Activated T-helper 1 cell treated with Interleukin-2 at 50 U/mL for 16 hours (primary cell): ENCODE measurements at regions not wholly inside any gene's neighbourhood (a gene's known extent, or its start where the extent isn't known, plus 50 kb on each side); places are given as distances from the start of the nearest gene placed in this dataset.

ENCODE experiments used
- DNase-seq: peaks from one replicate; pipeline ENCODE4 v3.0.0-alpha.2; 2020; ENCODE audit warnings: low read depth

- no peak for DNase-seq
Observed at GRCh38 chr9:110143950-110144545, 63.9 kb downstream of the C9orf152 start.

GRCh38 chr9:110146373-110146772 lies 61.6 kb downstream of the C9orf152 start:
- DNase-seq: no peak

GRCh38 chr9:110148384-110148783 lies 59.6 kb downstream of the C9orf152 start:
- no peak for DNase-seq

GRCh38 chr9:110148891-110149290 lies 59.1 kb downstream of the C9orf152 start:
- no peak for DNase-seq
